ENCODE measurements at regions not wholly inside any gene's neighbourhood (a gene's known extent, or its start where the extent isn't known, plus 50 kb on each side); places are given as distances from the start of the nearest gene placed in this dataset.

- Histone ChIP-seq H3K4me2 (ENCODE audit: control insufficient read depth, insufficient read depth) (no peak overlapping the region), H3K9me3 (replicated peaks; ENCODE audit: control insufficient read depth, insufficient read depth, low read length) (no peaks in the 10 kb centered on the region), H3K4me3 (no peak overlapping the region), H3K9ac (ENCODE audit: control insufficient read depth, insufficient read depth, low read length) (no peak overlapping the region), H2AFZ (ENCODE audit: control insufficient read depth, low read depth, low read length) (no peak overlapping the region), H3K27ac (ENCODE audit: control insufficient read depth, insufficient read depth) (no peak overlapping the region), H3K4me1 (ENCODE audit: control insufficient read depth, insufficient read depth, low read length) (no peaks in the 10 kb centered on the region), H3K79me2 (ENCODE audit: control insufficient read depth, insufficient read depth, low read length) (no peaks in the 10 kb centered on the region), H4K20me1 (ENCODE audit: control insufficient read depth, insufficient read depth) (no peaks in the 10 kb centered on the region), H3K36me3 (ENCODE audit: control insufficient read depth in 2 of 2, insufficient read depth in 2 of 2, low read length in 1 of 2) (no peaks in the 10 kb centered on the region), H3K27me3 (replicated peaks in 1 of 2; ENCODE audit: control insufficient read depth in 2 of 2, insufficient read depth in 2 of 2, low read length in 1 of 2) (no peaks in the 10 kb centered on the region; a peak in 2 of 4 replicates)
- ChIA-PET POLR2A (no interaction called here), SMC1A (ENCODE audit: uncharacterized antibody, unreplicated experiment) (no interaction called here), RAD21 (ENCODE audit: unreplicated experiment) (no interaction called here), CTCF (no interaction called here)
- no TSS peak for BruUV-seq (replicated peaks)
- 89% methylated on average over 1 of the region's 1 CpG for WGBS (ENCODE audit: insufficient coverage, insufficient replicate concordance, low lambda C conversion rate, missing lambda C conversion rate)
- in situ Hi-C loops (cut with MboI) (no loop called here), intact Hi-C loops (cut with micrococcal nuclease; ENCODE audit: unreplicated experiment) (no loop called here)
- FAIRE-seq (no peak), DNase-seq (ENCODE audit: low read depth, low spot score) (no peak), ATAC-seq (no peak)
- TF ChIP-seq ZZZ3 (IDR thresholded peaks at IDR 0.05; ENCODE audit: control insufficient read depth, insufficient read length, low read depth) (no peak), PKNOX1 (IDR thresholded peaks at IDR 0.05) (no peak), ZNF217 (IDR thresholded peaks at IDR 0.05) (no peak), TCF7 (IDR thresholded peaks at IDR 0.05; ENCODE audit: borderline replicate concordance) (no peak), FOS (IDR thresholded peaks at IDR 0.05; ENCODE audit: borderline replicate concordance, extremely low read depth, insufficient read length) (no peak), IKZF2 (IDR thresholded peaks at IDR 0.05) (no peak), NFYA (IDR thresholded peaks at IDR 0.05; ENCODE audit: borderline replicate concordance, low read depth, low read length) (no peak), SRF (IDR thresholded peaks at IDR 0.05; ENCODE audit: low read depth in 2 of 2, low read length in 2 of 2) (no peak), RFX5 (IDR thresholded peaks at IDR 0.05; ENCODE audit: low read depth, low read length) (no peak), KLF5 (IDR thresholded peaks at IDR 0.05; ENCODE audit: partially characterized antibody) (no peak), TAF1 (IDR thresholded peaks at IDR 0.05; ENCODE audit: borderline replicate concordance, low read depth, low read length) (no peak), BCL11A (IDR thresholded peaks at IDR 0.05; ENCODE audit: low read depth, low read length) (no peak), NRF1 (conservative IDR thresholded peaks at IDR 0.05; ENCODE audit: low read depth, low read length) (no peak), ATF3 (IDR thresholded peaks at IDR 0.05; ENCODE audit: borderline replicate concordance, extremely low read depth, low read depth, low read length) (no peak)
Measured at GRCh38 chr2:133974353-133974752, 279.5 kb upstream of the MGAT5 start.

Measured in GM12878 (cell line).